Natural killer cell (primary cell): ENCODE measurements at regions not wholly inside any gene's neighbourhood (a gene's known extent, or its start where the extent isn't known, plus 50 kb on each side); places are given as distances from the start of the nearest gene placed in this dataset.

Experiments
- ATAC-seq, 3 donors: fragments of 150-1000 bp in 2 of 3; fragments of 200-7000 bp in 1 of 3; cut with Tn5 transposase; 1 replicate in 1 of 3; 2 replicates in 2 of 3; pipeline ENCODE4 v1.10.0; 2021; ENCODE audit warnings: mild to moderate bottlenecking in 2 of 3, moderate library complexity in 2 of 3
- DNase-seq, 2 donors: peaks; one replicate each; pipeline versions ENCODE4 v3.0.0 to v3.0.0-alpha.2; 2013 to 2021; ENCODE audit warnings: mixed read lengths in 1 of 2
- H3K27ac ChIP-seq: one replicate; pipeline ENCODE4 v1.5.1; 2013; ENCODE audit warnings: mild to moderate bottlenecking, low read length
- H3K27me3 ChIP-seq: one replicate; pipeline ENCODE4 v1.6.1; 2013; ENCODE audit warnings: low read length; ENCODE audit not compliant: control insufficient read depth, insufficient read depth
- H3K36me3 ChIP-seq: one replicate; pipeline ENCODE4 v1.6.1; 2013; ENCODE audit warnings: low read length; ENCODE audit not compliant: control insufficient read depth, insufficient read depth
- H3K4me1 ChIP-seq: one replicate; pipeline ENCODE4 v1.6.1; 2013; ENCODE audit warnings: low read length; ENCODE audit not compliant: control insufficient read depth, insufficient read depth
- H3K4me3 ChIP-seq: one replicate; pipeline ENCODE4 v1.5.1; 2013; ENCODE audit warnings: low read length
- H3K9me3 ChIP-seq: one replicate; pipeline ENCODE4 v1.6.1; 2013; ENCODE audit warnings: low read length; ENCODE audit not compliant: control insufficient read depth, insufficient read depth
- H3K27ac Mint-ChIP-seq, 2 donors: one replicate each; pipeline ENCODE4 v1.8.0; 2022; ENCODE audit warnings: mild to moderate bottlenecking in 2 of 2, mixed read lengths in 2 of 2, moderate library complexity in 1 of 2
- H3K27me3 Mint-ChIP-seq, 2 donors: one replicate each; pipeline ENCODE4 v1.8.0; 2022; ENCODE audit warnings: low read depth in 2 of 2, mixed read lengths in 2 of 2
- H3K36me3 Mint-ChIP-seq: one replicate; pipeline ENCODE4 v1.8.0; 2022; ENCODE audit warnings: mixed read lengths
- H3K4me1 Mint-ChIP-seq, 2 donors: one replicate each; pipeline ENCODE4 v1.8.0; 2022; ENCODE audit warnings: mixed read lengths in 2 of 2
- H3K4me3 Mint-ChIP-seq: one replicate; pipeline ENCODE4 v1.8.0; 2022; ENCODE audit warnings: mild to moderate bottlenecking, moderate library complexity, mixed read lengths
- H3K9me3 Mint-ChIP-seq, 2 donors: one replicate each; pipeline ENCODE4 v1.8.0; 2022; ENCODE audit warnings: mixed read lengths in 2 of 2
- WGBS: methylation state at CpG from one replicate; pipeline ENCODE4 v1.1.7; 2013; ENCODE audit warnings: missing lambda C conversion rate; ENCODE audit not compliant: insufficient coverage; 5-methylcytosine and 5-hydroxymethylcytosine counted together
- intact Hi-C: fragments of 100-400 bp; cut with micrococcal nuclease; formaldehyde crosslinking; loops from one replicate; pipeline ENCODE4 v1.14.2; 2022
- TF ChIP-seq, protein P1 (sequence below): fragments of 200-600 bp; IDR thresholded peaks from one replicate; pipeline ENCODE4 v1.8.0; 2022; ENCODE audit warnings: antibody characterized with exemption

DNA sequence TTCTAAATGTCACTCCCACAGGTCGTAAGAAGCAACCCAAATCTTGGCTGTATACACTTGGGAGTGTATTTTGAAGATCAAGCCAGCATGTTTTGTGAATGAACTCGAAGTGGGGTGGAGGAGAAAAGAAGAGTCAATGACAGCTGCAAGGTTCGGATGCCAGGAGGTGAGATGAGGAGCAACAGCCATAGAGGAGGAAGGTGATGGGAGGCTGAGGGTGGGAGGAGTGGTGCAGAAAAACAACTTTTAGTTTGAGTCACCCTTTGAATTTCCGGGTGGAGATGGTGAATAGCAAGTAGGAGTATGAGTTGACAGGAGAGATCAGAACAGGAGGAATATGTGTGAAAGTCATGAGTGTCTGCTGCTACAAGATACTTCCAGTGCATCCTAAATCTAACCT lies 153.6 kb downstream of the DIRAS2 start:
- TF ChIP-seq, protein P1, sequence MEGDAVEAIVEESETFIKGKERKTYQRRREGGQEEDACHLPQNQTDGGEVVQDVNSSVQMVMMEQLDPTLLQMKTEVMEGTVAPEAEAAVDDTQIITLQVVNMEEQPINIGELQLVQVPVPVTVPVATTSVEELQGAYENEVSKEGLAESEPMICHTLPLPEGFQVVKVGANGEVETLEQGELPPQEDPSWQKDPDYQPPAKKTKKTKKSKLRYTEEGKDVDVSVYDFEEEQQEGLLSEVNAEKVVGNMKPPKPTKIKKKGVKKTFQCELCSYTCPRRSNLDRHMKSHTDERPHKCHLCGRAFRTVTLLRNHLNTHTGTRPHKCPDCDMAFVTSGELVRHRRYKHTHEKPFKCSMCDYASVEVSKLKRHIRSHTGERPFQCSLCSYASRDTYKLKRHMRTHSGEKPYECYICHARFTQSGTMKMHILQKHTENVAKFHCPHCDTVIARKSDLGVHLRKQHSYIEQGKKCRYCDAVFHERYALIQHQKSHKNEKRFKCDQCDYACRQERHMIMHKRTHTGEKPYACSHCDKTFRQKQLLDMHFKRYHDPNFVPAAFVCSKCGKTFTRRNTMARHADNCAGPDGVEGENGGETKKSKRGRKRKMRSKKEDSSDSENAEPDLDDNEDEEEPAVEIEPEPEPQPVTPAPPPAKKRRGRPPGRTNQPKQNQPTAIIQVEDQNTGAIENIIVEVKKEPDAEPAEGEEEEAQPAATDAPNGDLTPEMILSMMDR, result no peak
- DNase-seq (no peak), ATAC-seq (no peak)
- H3K36me3 Mint-ChIP-seq, result no peaks in the 10 kb centered on the region
- WGBS, result 70% methylated on average over 4 of the region's 4 CpGs
- intact Hi-C loops, result no loop called here
- H3K4me1 Mint-ChIP-seq, result no peaks in the 10 kb centered on the region
- Histone ChIP-seq H3K4me1 (no peaks in the 10 kb centered on the region), H3K36me3 (no peaks in the 10 kb centered on the region), H3K9me3 (no peaks in the 10 kb centered on the region), H3K27ac (no peak overlapping the region), H3K4me3 (no peak overlapping the region), H3K27me3 (no peaks in the 10 kb centered on the region)
- H3K4me3 Mint-ChIP-seq, result no peak overlapping the region
- H3K27ac Mint-ChIP-seq, result no peak overlapping the region
- peaks cover 17 to 45% of the 10 kb centered on the region in 2 donors for H3K27me3 Mint-ChIP-seq
- no peaks in the 10 kb centered on the region for H3K9me3 Mint-ChIP-seq

DNA sequence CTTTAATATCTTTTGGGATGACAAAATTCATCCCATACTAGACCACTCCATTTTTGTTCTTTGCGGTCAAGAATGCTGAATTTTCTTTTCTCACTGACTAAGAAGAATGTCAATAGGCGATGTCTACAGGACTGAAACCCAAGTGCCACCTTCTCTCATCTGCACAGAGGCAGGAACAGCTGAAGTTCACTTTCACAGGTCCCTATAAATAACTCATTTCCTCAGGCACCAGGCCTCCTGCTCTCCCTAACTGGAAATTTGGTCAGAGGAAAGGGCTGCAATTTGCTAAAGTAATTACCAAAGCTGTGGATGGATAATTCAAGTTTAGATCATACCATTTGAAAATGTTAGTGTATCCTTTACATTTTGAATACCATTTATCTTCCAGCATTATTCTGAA lies 142.9 kb downstream of the DIRAS2 start:
- H3K4me3 Mint-ChIP-seq, result no peak overlapping the region
- H3K9me3 Mint-ChIP-seq, result no peaks in the 10 kb centered on the region
- no peaks in the 10 kb centered on the region for H3K4me1 Mint-ChIP-seq
- peaks cover 18 to 42% of the 10 kb centered on the region in 2 donors for H3K27me3 Mint-ChIP-seq
- intact Hi-C loops, result no loop called here
- Histone ChIP-seq H3K4me3 (no peak overlapping the region), H3K36me3 (no peaks in the 10 kb centered on the region), H3K9me3 (no peaks in the 10 kb centered on the region), H3K27me3 (no peaks in the 10 kb centered on the region), H3K27ac (no peak overlapping the region), H3K4me1 (no peaks in the 10 kb centered on the region)
- no peak overlapping the region for H3K27ac Mint-ChIP-seq
- DNase-seq (no peak), ATAC-seq (no peak)
- TF ChIP-seq, protein P1, result no peak
- 89% methylated on average over 2 of the region's 2 CpGs for WGBS
- H3K36me3 Mint-ChIP-seq, result no peaks in the 10 kb centered on the region

DNA sequence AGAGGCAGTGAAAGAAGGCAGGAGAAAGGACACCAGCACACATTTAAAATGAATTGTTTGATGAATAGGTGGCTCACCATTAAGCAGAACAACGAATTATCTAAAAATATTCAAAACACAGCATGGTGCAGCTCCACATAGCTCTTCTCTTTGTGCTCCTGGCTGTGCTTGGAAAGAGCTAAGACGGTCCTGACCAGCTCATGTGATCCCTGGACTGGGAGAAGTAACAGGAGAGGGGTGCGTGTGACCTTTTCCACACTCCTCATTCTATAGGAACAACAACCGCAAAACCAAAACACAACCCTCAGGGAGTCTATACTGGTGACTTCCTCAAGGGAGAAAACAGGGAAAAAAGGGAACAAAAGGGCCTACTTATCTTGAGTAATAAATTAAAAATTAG lies 140.5 kb downstream of the DIRAS2 start:
- peaks cover 11 to 26% of the 10 kb centered on the region in 2 donors for H3K27me3 Mint-ChIP-seq

DNA sequence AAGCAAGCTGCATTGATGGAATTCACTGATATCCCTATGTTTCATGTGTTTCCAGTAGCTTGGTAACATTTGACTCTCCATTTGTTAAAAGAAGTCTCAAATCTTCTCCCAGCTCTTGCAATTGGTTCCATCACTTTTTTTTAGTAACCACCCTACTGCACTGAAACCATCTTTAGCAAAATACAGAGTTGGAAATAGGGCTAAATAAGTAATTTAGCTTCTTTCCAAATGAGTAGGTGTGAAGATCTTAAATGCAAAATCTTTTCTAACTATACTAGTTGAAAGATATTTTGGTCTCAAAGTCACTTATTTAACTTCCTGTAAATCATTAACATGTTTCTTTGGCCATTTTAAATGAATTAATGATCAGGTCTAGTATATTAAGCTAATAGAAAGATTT lies 138.1 kb downstream of the DIRAS2 start:
- Histone ChIP-seq H3K4me1 (no peaks in the 10 kb centered on the region), H3K4me3 (no peak overlapping the region), H3K36me3 (no peaks in the 10 kb centered on the region), H3K27ac (no peak overlapping the region), H3K27me3 (no peaks in the 10 kb centered on the region), H3K9me3 (no peaks in the 10 kb centered on the region)
- Mint-ChIP-seq H3K27me3 (peaks cover 6 to 18% of the 10 kb centered on the region in 2 donors), H3K36me3 (no peaks in the 10 kb centered on the region), H3K27ac (no peak overlapping the region), H3K4me3 (no peak overlapping the region), H3K9me3 (no peaks in the 10 kb centered on the region), H3K4me1 (peaks cover 0 to 2% of the 10 kb centered on the region in 2 donors)
- ATAC-seq, result no peak
- no peak for DNase-seq
- TF ChIP-seq, protein P1, result no peak
- intact Hi-C loops, result no loop called here

More for the DNA sequence above, 140.5 kb downstream of the DIRAS2 start:
- no peak overlapping the region for H3K4me3 ChIP-seq
- no peak overlapping the region for H3K27ac ChIP-seq
- TF ChIP-seq, protein P1, result no peak
- no peaks in the 10 kb centered on the region for H3K36me3 ChIP-seq
- ATAC-seq, result no peak
- Mint-ChIP-seq H3K27ac (no peak overlapping the region), H3K4me1 (no peaks in the 10 kb centered on the region), H3K9me3 (no peaks in the 10 kb centered on the region), H3K36me3 (no peaks in the 10 kb centered on the region), H3K4me3 (no peak overlapping the region)
- H3K27me3 ChIP-seq, result no peaks in the 10 kb centered on the region
- 90% methylated on average over 2 of the region's 4 CpGs for WGBS
- no peak for DNase-seq
- H3K4me1 ChIP-seq, result no peaks in the 10 kb centered on the region
- intact Hi-C loops, result no loop called here
- H3K9me3 ChIP-seq, result no peaks in the 10 kb centered on the region
